ENCODE measurements at regions not wholly inside any gene's neighbourhood (a gene's known extent, or its start where the extent isn't known, plus 50 kb on each side); places are given as distances from the start of the nearest gene placed in this dataset.

- in situ Hi-C loops (cut with MboI) (no loop called here), intact Hi-C loops (cut with micrococcal nuclease; ENCODE audit: unreplicated experiment) (no loop called here)
- FAIRE-seq = no peak
- CTCF ChIA-PET = interaction anchor here (2.5 kb wide), 1 partner anchor 11 kb away, joined by 9 read pairs; no protein-coding TSS in a partner anchor
- ATAC-seq = no peak
- H3K9ac ChIP-seq (ENCODE audit: control insufficient read depth, insufficient read depth, low read length) = no peak overlapping the region
- no peak overlapping the region for H2AFZ ChIP-seq (ENCODE audit: control insufficient read depth, low read depth, low read length)
- no peaks in the 10 kb centered on the region for H3K36me3 ChIP-seq (ENCODE audit: control insufficient read depth in 2 of 2, insufficient read depth in 2 of 2, low read length in 1 of 2)
- RAD21 ChIA-PET (ENCODE audit: unreplicated experiment) = no interaction called here
- no peaks in the 10 kb centered on the region; the same call in 2 of the 3 replicates for H3K9me3 ChIP-seq (replicated peaks; ENCODE audit: control insufficient read depth, insufficient read depth, low read length)
- SMC1A ChIA-PET (ENCODE audit: uncharacterized antibody, unreplicated experiment) = interaction anchor here (0.7 to 1.3 kb wide), 4 partner anchors 9 to 16 kb away, joined by 3 to 4 read pairs (median 3); no protein-coding TSS in a partner anchor
- no peaks in the 10 kb centered on the region for H3K4me1 ChIP-seq (ENCODE audit: control insufficient read depth, insufficient read depth, low read length)
- H3K27me3 ChIP-seq (replicated peaks in 1 of 2; ENCODE audit: control insufficient read depth in 2 of 2, insufficient read depth in 2 of 2, low read length in 1 of 2) = no peaks in the 10 kb centered on the region
- H3K27ac ChIP-seq (ENCODE audit: control insufficient read depth, insufficient read depth) = no peak overlapping the region
- POLR2A ChIA-PET = no interaction called here
- DNase-seq (ENCODE audit: low read depth, low spot score) = no peak
- WGBS (ENCODE audit: insufficient coverage, insufficient replicate concordance, low lambda C conversion rate, missing lambda C conversion rate) = 63% methylated on average over 12 of the region's 12 CpGs
- no peak overlapping the region for H3K4me3 ChIP-seq
- H3K4me2 ChIP-seq (ENCODE audit: control insufficient read depth, insufficient read depth) = no peak overlapping the region
- no TSS peak for BruUV-seq (replicated peaks)
- H3K79me2 ChIP-seq (ENCODE audit: control insufficient read depth, insufficient read depth, low read length) = no peaks in the 10 kb centered on the region
- H4K20me1 ChIP-seq (ENCODE audit: control insufficient read depth, insufficient read depth) = no peaks in the 10 kb centered on the region
- TF ChIP-seq PML (IDR thresholded peaks at IDR 0.05; ENCODE audit: low read length) (no peak), ESRRA (IDR thresholded peaks at IDR 0.05; ENCODE audit: low read length) (no peak), STAT1 (conservative IDR thresholded peaks at IDR 0.05) (no peak), LARP7 (IDR thresholded peaks at IDR 0.05) (no peak), MYC (IDR thresholded peaks at IDR 0.05; ENCODE audit: insufficient read depth, insufficient read length, insufficient replicate concordance, low read length, severe bottlenecking) (no peak), SMAD5 (IDR thresholded peaks at IDR 0.05; ENCODE audit: low read depth) (no peak), POU2F2 (IDR thresholded peaks at IDR 0.05; ENCODE audit: borderline replicate concordance, low read depth, low read length) (no peak), ATF3 (IDR thresholded peaks at IDR 0.05; ENCODE audit: borderline replicate concordance, extremely low read depth, low read depth, low read length) (no peak), MEF2B (IDR thresholded peaks at IDR 0.05; ENCODE audit: partially characterized antibody, poor library complexity, severe bottlenecking) (no peak), NRF1 (conservative IDR thresholded peaks at IDR 0.05; ENCODE audit: low read depth, low read length) (no peak), SREBF2 (IDR thresholded peaks at IDR 0.05; ENCODE audit: low read length) (no peak), E4F1 (IDR thresholded peaks at IDR 0.05; ENCODE audit: borderline replicate concordance, partially characterized antibody) (no peak), MLLT1 (IDR thresholded peaks at IDR 0.05) (no peak), CREM (IDR thresholded peaks at IDR 0.05; ENCODE audit: low read depth) (no peak), ZZZ3 (IDR thresholded peaks at IDR 0.05; ENCODE audit: control insufficient read depth, insufficient read length, low read depth) (no peak), TCF3 (IDR thresholded peaks at IDR 0.05; ENCODE audit: borderline replicate concordance, insufficient read depth, low read depth, low read length) (no peak), CHD2 (IDR thresholded peaks at IDR 0.05; ENCODE audit: borderline replicate concordance, low read depth, low read length) (no peak), SIN3A (IDR thresholded peaks at IDR 0.05; ENCODE audit: low read depth, low read length) (no peak)
Observed at GRCh38 chr5:83418356-83419321, 52.9 kb upstream of the VCAN start.
